ENCODE measurements at regions not wholly inside any gene's neighbourhood (a gene's known extent, or its start where the extent isn't known, plus 50 kb on each side); places are given as distances from the start of the nearest gene placed in this dataset.
"Not testable (repeated sequence)": the region's sequence is repeated elsewhere in the genome, so short reads cannot be mapped to it uniquely, and the experiment has no call there.

- TF ChIP-seq BRD4 (CRISPR knock-in tag; IDR thresholded peaks at IDR 0.05); TIGD3 (CRISPR knock-in tag; IDR thresholded peaks at IDR 0.05; ENCODE audit: borderline replicate concordance): not testable (repeated sequence)
Observed at GRCh38 chr4:128672596-128672995, 136.9 kb upstream of the JADE1 start.

Measured in HepG2 (cell line).